SK-N-SH (cell line): ENCODE measurements at regions not wholly inside any gene's neighbourhood (a gene's known extent, or its start where the extent isn't known, plus 50 kb on each side); places are given as distances from the start of the nearest gene placed in this dataset.

Experiments
- CTCF ChIA-PET: fragments of 300-600, 350-600 bp; formaldehyde crosslinking; extraction: SDS; loops from one replicate; lab custom pipeline; 2021; lab: Yijun Ruan, JAX
- POLR2A ChIA-PET: fragments of 350-600 bp; sonication (Branson Sonifier 250); formaldehyde crosslinking; extraction: SDS; loops from one replicate; lab custom pipeline; 2020; ENCODE audit warnings: antibody characterized with exemption, inconsistent platforms; lab: Yijun Ruan, JAX
- DNase-seq: peaks from one replicate; pipeline ENCODE4 v3.0.0; 2012
- H2AFZ ChIP-seq: fragments of 200-600 bp; sonication (generic); 2 replicates; pipeline ENCODE4 v1.8.1; 2016; ENCODE audit warnings: antibody characterized with exemption, mild to moderate bottlenecking, low read depth
- H3F3A ChIP-seq: fragments of 200-600 bp; sonication (generic); replicated peaks from 2 replicates; pipeline ENCODE3; 2016; ENCODE audit warnings: antibody characterized with exemption, mild to moderate bottlenecking; ENCODE audit not compliant: insufficient read depth
- H3K27ac ChIP-seq, 2 experiments: fragments of 200-500 bp in 1 of 2; fragments of 200-600 bp in 1 of 2; sonication (Bioruptor generic) in 1 of 2; sonication (generic), shearing (Covaris generic) in 1 of 2; 2 replicates each; pipeline versions ENCODE4 v1.5.1 to v1.6.1; 2014 to 2016; ENCODE audit warnings: low read depth in 2 of 2, inconsistent platforms in 1 of 2, low read length in 1 of 2, mild to moderate bottlenecking in 1 of 2, mixed read lengths in 1 of 2
- H3K27me3 ChIP-seq: fragments of 200-600 bp; sonication (generic), shearing (Covaris generic); 2 replicates; pipeline ENCODE4 v1.6.1; 2016; ENCODE audit warnings: mixed run types; ENCODE audit not compliant: insufficient read depth
- H3K36me3 ChIP-seq, 2 experiments: fragments of 200-500 bp in 1 of 2; fragments of 200-600 bp in 1 of 2; sonication (Bioruptor generic) in 1 of 2; sonication (generic) in 1 of 2; replicated peaks in 1 of 2; 2 replicates each; pipeline versions ENCODE3 to v1.5.1; 2014 to 2016; ENCODE audit warnings: low read length in 1 of 2, mild to moderate bottlenecking in 1 of 2; ENCODE audit not compliant: insufficient read depth in 2 of 2, control insufficient read depth in 1 of 2
- H3K4me1 ChIP-seq, 2 experiments: fragments of 200-500 bp in 1 of 2; fragments of 200-600 bp in 1 of 2; sonication (Bioruptor generic) in 1 of 2; sonication (generic), shearing (Covaris generic) in 1 of 2; 2 replicates each; pipeline versions ENCODE4 v1.5.1 to v1.6.1; 2014 to 2016; ENCODE audit warnings: low read depth in 1 of 2, low read length in 1 of 2, mixed run types in 1 of 2; ENCODE audit not compliant: insufficient read depth in 2 of 2, control insufficient read depth in 1 of 2
- H3K4me2 ChIP-seq: fragments of 200-600 bp; sonication (generic), shearing (Covaris generic); 2 replicates; pipeline ENCODE4 v1.6.1; 2017; ENCODE audit warnings: mixed run types
- H3K4me3 ChIP-seq, 2 experiments: fragments of 200-500 bp in 1 of 2; fragments of 200-600 bp in 1 of 2; sonication (Bioruptor generic) in 1 of 2; sonication (generic), shearing (Covaris generic) in 1 of 2; 2 replicates each; pipeline versions ENCODE4 v1.5.1 to v1.8.1; 2014 to 2016; ENCODE audit warnings: low read depth in 2 of 2, inconsistent platforms in 1 of 2, low read length in 1 of 2, mild to moderate bottlenecking in 1 of 2, mixed read lengths in 1 of 2, moderate library complexity in 1 of 2
- H3K79me2 ChIP-seq: fragments of 200-600 bp; sonication (generic); 2 replicates; pipeline ENCODE4 v1.8.1; 2017; ENCODE audit warnings: mild to moderate bottlenecking; ENCODE audit not compliant: insufficient read depth
- H3K9ac ChIP-seq: fragments of 200-600 bp; sonication (generic); 2 replicates; pipeline ENCODE4 v1.6.1; 2017; ENCODE audit warnings: mixed run types
- H3K9me2 ChIP-seq: fragments of 200-600 bp; sonication (generic); 2 replicates; pipeline ENCODE4 v1.6.1; 2017; ENCODE audit warnings: mixed run types
- H3K9me3 ChIP-seq: fragments of 200-600 bp; sonication (generic); 2 replicates; pipeline ENCODE4 v1.6.1; 2017; ENCODE audit warnings: mixed run types, mild to moderate bottlenecking, moderate library complexity
- H4K20me1 ChIP-seq: fragments of 200-600 bp; sonication (generic); 2 replicates; pipeline ENCODE4 v1.6.1; 2017; ENCODE audit warnings: mild to moderate bottlenecking, mixed run types; ENCODE audit not compliant: insufficient read depth
- CHD2 ChIP-seq: fragments of 150-350 bp; IDR thresholded peaks from 2 replicates; pipeline ENCODE4 v1.6.1; 2018; ENCODE audit warnings: low read length; ENCODE audit not compliant: partially characterized antibody
- FOXJ3 ChIP-seq: sonication (generic); formaldehyde crosslinking; IDR thresholded peaks from 2 replicates; pipeline ENCODE4 v1.5.1; 2020; ENCODE audit warnings: mild to moderate bottlenecking, missing genetic modification reagents
- IRF3 ChIP-seq: fragments of 150-350 bp; IDR thresholded peaks from 2 replicates; pipeline ENCODE4 v1.6.1; 2016; ENCODE audit warnings: mild to moderate bottlenecking, low read depth, low read length
- MEF2A ChIP-seq: IDR thresholded peaks from 2 replicates; pipeline ENCODE4 v1.4.0; 2012; ENCODE audit warnings: low read depth, borderline replicate concordance
- MXI1 ChIP-seq: IDR thresholded peaks from 2 replicates; pipeline ENCODE4 v1.6.1; 2012; ENCODE audit warnings: mild to moderate bottlenecking, low read depth, low read length, improper control_type of control experiment
- NFIC ChIP-seq: IDR thresholded peaks from 2 replicates; pipeline ENCODE4 v1.4.0; 2012; ENCODE audit warnings: borderline replicate concordance
- PBX3 ChIP-seq: IDR thresholded peaks from 2 replicates; pipeline ENCODE4; 2012
- RAD21 ChIP-seq: IDR thresholded peaks from 2 replicates; pipeline ENCODE4 v1.6.1; 2012; ENCODE audit warnings: mild to moderate bottlenecking, low read length
- RCOR1 ChIP-seq: fragments of 150-350 bp; IDR thresholded peaks from 2 replicates; pipeline ENCODE4 v1.6.1; 2017; ENCODE audit warnings: antibody characterized with exemption, low read length
- RFX5 ChIP-seq: IDR thresholded peaks from 2 replicates; pipeline ENCODE4 v1.6.1; 2012; ENCODE audit warnings: mild to moderate bottlenecking, improper control_type of control experiment, low read length
- SIN3A ChIP-seq: IDR thresholded peaks from 2 replicates; pipeline ENCODE4 v1.6.1; 2012; ENCODE audit warnings: low read depth, mild to moderate bottlenecking, low read length, moderate library complexity, borderline replicate concordance
- TAF1 ChIP-seq: IDR thresholded peaks from 2 replicates; pipeline ENCODE4 v1.6.1; 2012; ENCODE audit warnings: low read depth, mild to moderate bottlenecking, low read length, moderate library complexity, borderline replicate concordance
- TCF12 ChIP-seq: IDR thresholded peaks from 2 replicates; pipeline ENCODE4 v1.4.0; 2012
- TEAD4 ChIP-seq: IDR thresholded peaks from 2 replicates; pipeline ENCODE4 v1.4.0; 2012; ENCODE audit warnings: mild to moderate bottlenecking, borderline replicate concordance; ENCODE audit not compliant: insufficient read depth
- USF1 ChIP-seq: IDR thresholded peaks from 2 replicates; pipeline ENCODE4 v1.4.0; 2012; ENCODE audit warnings: low read depth, borderline replicate concordance
- USF2 ChIP-seq: fragments of 150-350 bp; IDR thresholded peaks from 2 replicates; pipeline ENCODE4 v1.6.1; 2017; ENCODE audit warnings: antibody characterized with exemption, low read length, low read depth, borderline replicate concordance
- YY1 ChIP-seq: IDR thresholded peaks from 2 replicates; pipeline ENCODE4 v1.4.0; 2012; ENCODE audit warnings: low read depth, mild to moderate bottlenecking
- ZBTB33 ChIP-seq: IDR thresholded peaks from 2 replicates; pipeline ENCODE4 v1.4.0; 2012; ENCODE audit warnings: low read depth, borderline replicate concordance
- WGBS: methylation state at CpG from one replicate; pipeline ENCODE4 v1.1.6; 2017; ENCODE audit warnings: low lambda C conversion rate; 5-methylcytosine and 5-hydroxymethylcytosine counted together

GRCh38 chr18:44067186-44067585, 613.5 kb upstream of the SETBP1 start:
- H3K4me2 ChIP-seq = no peak overlapping the region
- H3K9me2 ChIP-seq = no peaks in the 10 kb centered on the region
- ChIA-PET CTCF (interaction anchor here (0.6 kb wide), 1 partner anchor 35 kb away, joined by 3 read pairs; no protein-coding TSS in a partner anchor), POLR2A (no interaction called here)
- H3K27ac ChIP-seq = no peak overlapping the region
- no peaks in the 10 kb centered on the region for H3K36me3 ChIP-seq
- no peaks in the 10 kb centered on the region for H3K79me2 ChIP-seq
- H4K20me1 ChIP-seq = no peaks in the 10 kb centered on the region
- no peaks in the 10 kb centered on the region for H3K9me3 ChIP-seq
- no peak for DNase-seq
- no peaks in the 10 kb centered on the region for H3K4me1 ChIP-seq
- 89% methylated on average over 2 of the region's 2 CpGs for WGBS
- H3K27me3 ChIP-seq = no peaks in the 10 kb centered on the region
- H3F3A ChIP-seq = no peaks in the 10 kb centered on the region
- no peak overlapping the region for H2AFZ ChIP-seq
- no peak for TF ChIP-seq TCF12
- no peak for TF ChIP-seq FOXJ3
- TF ChIP-seq MEF2A = no peak
- no peak for TF ChIP-seq MXI1
- TF ChIP-seq RCOR1 = no peak
- no peak for TF ChIP-seq ZBTB33
- no peak for TF ChIP-seq TEAD4
- TF ChIP-seq USF1 = no peak
- TF ChIP-seq YY1 = no peak
- TF ChIP-seq, all 33 proteins: peak for 0
- no peak overlapping the region for H3K4me3 ChIP-seq
- no peak overlapping the region for H3K9ac ChIP-seq

- H3K9me3 ChIP-seq = no peaks in the 10 kb centered on the region
- H3K4me3 ChIP-seq = no peak overlapping the region
- H3K27me3 ChIP-seq = no peaks in the 10 kb centered on the region
- 0 out of 2 replicates have a peak, but pooled peaks cover 4% of the 10 kb centered on the region for H3K9me2 ChIP-seq
- POLR2A ChIA-PET = no interaction called here
- no peaks in the 10 kb centered on the region for H4K20me1 ChIP-seq
- no peak overlapping the region for H3K4me2 ChIP-seq
- CTCF ChIA-PET = interaction anchor here (0.5 kb wide), 1 partner anchor 301 kb away, joined by 5 read pairs; no protein-coding TSS in a partner anchor
- peaks cover 0 to 5% of the 10 kb centered on the region in 2 experiments; a peak in 2 of 4 replicates for H3K4me1 ChIP-seq
- H3K79me2 ChIP-seq = no peaks in the 10 kb centered on the region
- no peak overlapping the region for H3K27ac ChIP-seq
- TF ChIP-seq FOXJ3 = no peak
- no peak for TF ChIP-seq MXI1
- no peak for TF ChIP-seq CHD2
- no peak for TF ChIP-seq TAF1
- TF ChIP-seq IRF3 = no peak
- TF ChIP-seq SIN3A = no peak
- no peak for TF ChIP-seq RFX5
- TF ChIP-seq USF2 = no peak
- TF ChIP-seq PBX3 = no peak
- TF ChIP-seq NFIC = no peak
- TF ChIP-seq RCOR1 = no peak
- no peak for TF ChIP-seq RAD21
- TF ChIP-seq, all 33 proteins: peak for 0
- Histone ChIP-seq H2AFZ (no peak overlapping the region), H3F3A (peaks cover 7% of the 10 kb centered on the region), H3K36me3 (no peaks in the 10 kb centered on the region), H3K9ac (no peak overlapping the region)
- DNase-seq = no peak
- 74% methylated on average over 3 of the region's 3 CpGs for WGBS
Measured at GRCh38 chr18:44075038-44075437, 605.6 kb upstream of the SETBP1 start.
